Immature natural killer cell (primary cell): ENCODE measurements at regions not wholly inside any gene's neighbourhood (a gene's known extent, or its start where the extent isn't known, plus 50 kb on each side); places are given as distances from the start of the nearest gene placed in this dataset.

Source experiments
- DNase-seq, 3 donors: peaks; one replicate each; pipeline ENCODE4 v3.0.0; 2022; ENCODE audit warnings: mixed read lengths in 1 of 3
- H3K27ac Mint-ChIP-seq, 6 donors: one replicate each; pipeline ENCODE4 v1.8.0; 2020; ENCODE audit warnings: mixed read lengths in 6 of 6, mild to moderate bottlenecking in 5 of 6, inconsistent platforms in 4 of 6, moderate library complexity in 3 of 6
- H3K27me3 Mint-ChIP-seq, 3 donors: one replicate each; pipeline ENCODE4 v1.8.0; 2020 to 2021; ENCODE audit warnings: low read depth in 3 of 3, mild to moderate bottlenecking in 3 of 3, mixed read lengths in 3 of 3, moderate library complexity in 3 of 3, inconsistent platforms in 1 of 3
- H3K36me3 Mint-ChIP-seq, 3 donors: one replicate each; pipeline ENCODE4 v1.8.0; 2020; ENCODE audit warnings: mixed read lengths in 3 of 3, inconsistent platforms in 2 of 3, mild to moderate bottlenecking in 2 of 3
- H3K4me1 Mint-ChIP-seq, 2 donors: one replicate each; pipeline ENCODE4 v1.8.0; 2020; ENCODE audit warnings: inconsistent platforms in 2 of 2, mild to moderate bottlenecking in 2 of 2, mixed read lengths in 2 of 2, moderate library complexity in 1 of 2
- H3K4me3 Mint-ChIP-seq, 5 donors: one replicate each; pipeline ENCODE4 v1.8.0; 2020; ENCODE audit warnings: mild to moderate bottlenecking in 5 of 5, mixed read lengths in 5 of 5, inconsistent platforms in 3 of 5, moderate library complexity in 3 of 5
- H3K9me3 Mint-ChIP-seq, 6 donors: one replicate each; pipeline ENCODE4 v1.8.0; 2020; ENCODE audit warnings: mild to moderate bottlenecking in 6 of 6, mixed read lengths in 6 of 6, inconsistent platforms in 4 of 6, moderate library complexity in 3 of 6

DNA sequence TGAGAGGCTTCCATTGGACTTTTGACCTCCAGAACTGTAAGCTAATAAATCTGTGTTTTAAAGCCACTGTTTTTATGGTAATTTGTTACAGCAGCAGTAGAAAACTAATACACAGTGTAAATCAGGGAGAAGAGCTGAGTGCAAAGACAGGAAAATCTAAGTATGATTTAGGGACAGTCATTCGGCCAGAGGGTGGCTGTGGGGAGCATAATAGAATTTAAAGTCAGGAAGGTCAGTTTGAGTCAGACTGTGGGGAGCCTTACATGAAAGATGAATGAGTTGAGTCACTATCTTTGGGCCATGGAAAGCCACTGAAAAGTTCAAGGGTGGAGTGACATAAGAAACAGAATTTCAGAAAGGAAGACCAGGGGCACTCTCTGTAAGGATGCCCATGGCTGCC is 52.4 kb upstream of the SSX2IP start:
- H3K9me3 Mint-ChIP-seq = no peaks in the 10 kb centered on the region
- no peak for DNase-seq
- peaks cover 0 to 3% (median 0%) of the 10 kb centered on the region in 3 donors for H3K27me3 Mint-ChIP-seq
- no peak overlapping the region for H3K4me3 Mint-ChIP-seq
- no peaks in the 10 kb centered on the region for H3K4me1 Mint-ChIP-seq
- no peaks in the 10 kb centered on the region for H3K36me3 Mint-ChIP-seq
- no peak overlapping the region for H3K27ac Mint-ChIP-seq

DNA sequence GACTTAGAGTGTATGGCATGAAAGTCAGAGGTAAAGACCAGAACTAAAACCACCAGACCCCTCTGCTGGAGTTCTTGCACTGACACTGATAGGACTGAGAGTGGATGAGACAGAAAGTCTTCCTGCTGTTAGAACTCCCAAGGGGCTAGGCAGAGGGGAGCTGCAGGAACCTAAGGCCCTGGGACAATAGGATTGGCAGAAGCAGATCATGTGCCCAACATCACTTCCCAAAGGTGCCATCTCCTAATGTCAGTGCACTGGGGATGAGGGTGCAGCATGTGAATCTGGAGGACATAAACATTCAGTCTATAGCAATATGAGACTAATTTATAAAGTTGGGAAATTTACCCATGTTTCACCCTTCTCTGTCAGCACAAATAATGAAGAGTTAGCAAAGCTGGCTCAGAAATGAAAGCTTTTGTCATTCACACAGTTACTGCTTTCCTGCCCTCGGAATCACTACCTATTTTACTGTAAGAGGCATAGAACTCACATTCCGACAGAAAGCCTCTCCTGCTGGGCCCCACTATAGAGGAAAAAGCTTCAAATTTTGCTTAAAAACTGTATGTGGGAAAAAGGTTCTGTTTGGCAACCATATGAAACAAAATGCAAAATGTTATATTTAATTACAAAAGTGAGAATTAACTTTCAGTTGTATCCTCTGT is 49.9 kb upstream of the SSX2IP start:
- no peak overlapping the region for H3K4me3 Mint-ChIP-seq
- H3K27ac Mint-ChIP-seq = no peak overlapping the region

More for the DNA sequence above, 49.9 kb upstream of the SSX2IP start:
- Mint-ChIP-seq H3K4me1 (no peaks in the 10 kb centered on the region), H3K27me3 (peaks cover 2 to 4% (median 3%) of the 10 kb centered on the region in 3 donors), H3K36me3 (no peaks in the 10 kb centered on the region), H3K9me3 (no peaks in the 10 kb centered on the region)
- no peak for DNase-seq
